ENCODE measurements at regions not wholly inside any gene's neighbourhood (a gene's known extent, or its start where the extent isn't known, plus 50 kb on each side); places are given as distances from the start of the nearest gene placed in this dataset.

GRCh38 chr10:130471486-130471885 is 335.3 kb downstream of the GLRX3 start:
- 90% methylated on average over 11 of the region's 11 CpGs for WGBS
- Histone ChIP-seq H3K36me3 (ENCODE audit: insufficient read depth, low read length) (no peaks in the 10 kb centered on the region), H3K9ac (ENCODE audit: low read depth, low read length) (no peak overlapping the region), H3K4me3 (ENCODE audit: low read length) (no peak overlapping the region), H3K27ac (ENCODE audit: low read depth, low read length) (no peak overlapping the region), H3K9me3 (ENCODE audit: insufficient read depth, low read depth, low read length) (0 out of 2 replicates have a peak, but pooled peaks cover 5% of the 10 kb centered on the region), H3K27me3 (ENCODE audit: insufficient read depth, low read length) (no peaks in the 10 kb centered on the region), H3K4me1 (ENCODE audit: insufficient read depth, low read length) (no peaks in the 10 kb centered on the region)

GRCh38 chr10:130472236-130472635 is 336.0 kb downstream of the GLRX3 start:
- no peak overlapping the region for H3K4me3 ChIP-seq (ENCODE audit: low read length)
- no peak overlapping the region for H3K9ac ChIP-seq (ENCODE audit: low read depth, low read length)
- H3K36me3 ChIP-seq (ENCODE audit: insufficient read depth, low read length) = no peaks in the 10 kb centered on the region
- 91% methylated on average over 5 of the region's 5 CpGs for WGBS
- no peak overlapping the region for H3K27ac ChIP-seq (ENCODE audit: low read depth, low read length)
- H3K4me1 ChIP-seq (ENCODE audit: insufficient read depth, low read length) = no peaks in the 10 kb centered on the region
- H3K27me3 ChIP-seq (ENCODE audit: insufficient read depth, low read length) = no peaks in the 10 kb centered on the region
- H3K9me3 ChIP-seq (ENCODE audit: insufficient read depth, low read depth, low read length) = 0 out of 2 replicates have a peak, but pooled peaks cover 5% of the 10 kb centered on the region

GRCh38 chr10:130474591-130474990 is 338.4 kb downstream of the GLRX3 start:
- Histone ChIP-seq H3K36me3 (ENCODE audit: insufficient read depth, low read length) (no peaks in the 10 kb centered on the region), H3K4me3 (ENCODE audit: low read length) (no peak overlapping the region), H3K4me1 (ENCODE audit: insufficient read depth, low read length) (no peaks in the 10 kb centered on the region), H3K27me3 (ENCODE audit: insufficient read depth, low read length) (no peaks in the 10 kb centered on the region), H3K27ac (ENCODE audit: low read depth, low read length) (no peak overlapping the region), H3K9ac (ENCODE audit: low read depth, low read length) (no peak overlapping the region), H3K9me3 (ENCODE audit: insufficient read depth, low read depth, low read length) (no peaks in the 10 kb centered on the region)
- WGBS = 95% methylated on average over 9 of the region's 9 CpGs

GRCh38 chr10:130477360-130477759 is 341.2 kb downstream of the GLRX3 start:
- Histone ChIP-seq H3K27ac (ENCODE audit: low read depth, low read length) (no peak overlapping the region), H3K9ac (ENCODE audit: low read depth, low read length) (no peak overlapping the region)
- 92% methylated on average over 2 of the region's 5 CpGs for WGBS

GRCh38 chr10:130479146-130479545 is 343.0 kb downstream of the GLRX3 start:
- H3K4me3 ChIP-seq (ENCODE audit: low read length) = no peak overlapping the region
- 92% methylated on average over 7 of the region's 7 CpGs for WGBS
- no peaks in the 10 kb centered on the region for H3K4me1 ChIP-seq (ENCODE audit: insufficient read depth, low read length)
- no peaks in the 10 kb centered on the region for H3K27me3 ChIP-seq (ENCODE audit: insufficient read depth, low read length)
- H3K36me3 ChIP-seq (ENCODE audit: insufficient read depth, low read length) = no peaks in the 10 kb centered on the region
- no peak overlapping the region for H3K27ac ChIP-seq (ENCODE audit: low read depth, low read length)
- H3K9ac ChIP-seq (ENCODE audit: low read depth, low read length) = no peak overlapping the region
- H3K9me3 ChIP-seq (ENCODE audit: insufficient read depth, low read depth, low read length) = no peaks in the 10 kb centered on the region

More at GRCh38 chr10:130477360-130477759, 341.2 kb downstream of the GLRX3 start:
- Histone ChIP-seq H3K36me3 (ENCODE audit: insufficient read depth, low read length) (no peaks in the 10 kb centered on the region), H3K4me3 (ENCODE audit: low read length) (no peak overlapping the region), H3K27me3 (ENCODE audit: insufficient read depth, low read length) (no peaks in the 10 kb centered on the region), H3K9me3 (ENCODE audit: insufficient read depth, low read depth, low read length) (no peaks in the 10 kb centered on the region), H3K4me1 (ENCODE audit: insufficient read depth, low read length) (no peaks in the 10 kb centered on the region)

GRCh38 chr10:130479926-130480325 is 343.7 kb downstream of the GLRX3 start:
- 97% methylated on average over 8 of the region's 8 CpGs for whole genome bisulfite sequencing
- H3K9me3 ChIP-seq (ENCODE audit: insufficient read depth, low read depth, low read length) = no peaks in the 10 kb centered on the region
- H3K9ac ChIP-seq (ENCODE audit: low read depth, low read length) = no peak overlapping the region
- no peak overlapping the region for H3K27ac ChIP-seq (ENCODE audit: low read depth, low read length)
- no peaks in the 10 kb centered on the region for H3K27me3 ChIP-seq (ENCODE audit: insufficient read depth, low read length)
- no peak overlapping the region for H3K4me3 ChIP-seq (ENCODE audit: low read length)
- no peaks in the 10 kb centered on the region for H3K4me1 ChIP-seq (ENCODE audit: insufficient read depth, low read length)
- no peaks in the 10 kb centered on the region for H3K36me3 ChIP-seq (ENCODE audit: insufficient read depth, low read length)

GRCh38 chr10:130480491-130480890 is 344.3 kb downstream of the GLRX3 start:
- H3K9ac ChIP-seq (ENCODE audit: low read depth, low read length) = no peak overlapping the region
- no peaks in the 10 kb centered on the region for H3K36me3 ChIP-seq (ENCODE audit: insufficient read depth, low read length)
- no peaks in the 10 kb centered on the region for H3K9me3 ChIP-seq (ENCODE audit: insufficient read depth, low read depth, low read length)
- H3K27me3 ChIP-seq (ENCODE audit: insufficient read depth, low read length) = no peaks in the 10 kb centered on the region
- no peak overlapping the region for H3K4me3 ChIP-seq (ENCODE audit: low read length)
- H3K27ac ChIP-seq (ENCODE audit: low read depth, low read length) = no peak overlapping the region
- WGBS = 94% methylated on average over 16 of the region's 16 CpGs
- H3K4me1 ChIP-seq (ENCODE audit: insufficient read depth, low read length) = no peaks in the 10 kb centered on the region

GRCh38 chr10:130481076-130481930 is 345.1 kb downstream of the GLRX3 start:
- Histone ChIP-seq H3K9me3 (ENCODE audit: insufficient read depth, low read depth, low read length) (no peaks in the 10 kb centered on the region), H3K27ac (ENCODE audit: low read depth, low read length) (no peak overlapping the region)
- 95% methylated on average over 18 of the region's 18 CpGs for WGBS

GRCh38 chr10:130481936-130482335 is 345.7 kb downstream of the GLRX3 start:
- Histone ChIP-seq H3K4me1 (ENCODE audit: insufficient read depth, low read length) (peaks cover under 1% of the 10 kb centered on the region; the same call in 1 of the 2 replicates), H3K9ac (ENCODE audit: low read depth, low read length) (no peak overlapping the region), H3K36me3 (ENCODE audit: insufficient read depth, low read length) (no peaks in the 10 kb centered on the region), H3K4me3 (ENCODE audit: low read length) (no peak overlapping the region), H3K27me3 (ENCODE audit: insufficient read depth, low read length) (no peaks in the 10 kb centered on the region), H3K9me3 (ENCODE audit: insufficient read depth, low read depth, low read length) (no peaks in the 10 kb centered on the region), H3K27ac (ENCODE audit: low read depth, low read length) (no peak overlapping the region)
- 96% methylated on average over 11 of the region's 11 CpGs for WGBS

More at GRCh38 chr10:130481076-130481930, 345.1 kb downstream of the GLRX3 start:
- Histone ChIP-seq H3K27me3 (ENCODE audit: insufficient read depth, low read length) (no peaks in the 10 kb centered on the region), H3K36me3 (ENCODE audit: insufficient read depth, low read length) (no peaks in the 10 kb centered on the region), H3K9ac (ENCODE audit: low read depth, low read length) (no peak overlapping the region), H3K4me1 (ENCODE audit: insufficient read depth, low read length) (no peaks in the 10 kb centered on the region), H3K4me3 (ENCODE audit: low read length) (no peak overlapping the region)

- H3K9ac ChIP-seq (ENCODE audit: low read depth, low read length) = no peak overlapping the region
- no peak overlapping the region for H3K27ac ChIP-seq (ENCODE audit: low read depth, low read length)
- H3K4me1 ChIP-seq (ENCODE audit: insufficient read depth, low read length) = peaks cover 12% of the 10 kb centered on the region
- no peaks in the 10 kb centered on the region for H3K27me3 ChIP-seq (ENCODE audit: insufficient read depth, low read length)
- H3K9me3 ChIP-seq (ENCODE audit: insufficient read depth, low read depth, low read length) = no peaks in the 10 kb centered on the region
- H3K36me3 ChIP-seq (ENCODE audit: insufficient read depth, low read length) = no peaks in the 10 kb centered on the region
- no peak overlapping the region for H3K4me3 ChIP-seq (ENCODE audit: low read length)
- 93% methylated on average over 17 of the region's 17 CpGs for WGBS
Observed at GRCh38 chr10:130483691-130484467, 347.7 kb downstream of the GLRX3 start.

GRCh38 chr10:130484468-130485180 is 348.4 kb downstream of the GLRX3 start:
- Histone ChIP-seq H3K9me3 (ENCODE audit: insufficient read depth, low read depth, low read length) (no peaks in the 10 kb centered on the region), H3K4me3 (ENCODE audit: low read length) (no peak overlapping the region), H3K36me3 (ENCODE audit: insufficient read depth, low read length) (no peaks in the 10 kb centered on the region), H3K9ac (ENCODE audit: low read depth, low read length) (no peak overlapping the region), H3K27me3 (ENCODE audit: insufficient read depth, low read length) (no peaks in the 10 kb centered on the region), H3K27ac (ENCODE audit: low read depth, low read length) (no peak overlapping the region), H3K4me1 (ENCODE audit: insufficient read depth, low read length) (peaks cover 12% of the 10 kb centered on the region)
- 93% methylated on average over 18 of the region's 18 CpGs for WGBS

All from HUES64 (cell line).